ENCODE measurements at regions not wholly inside any gene's neighbourhood (a gene's known extent, or its start where the extent isn't known, plus 50 kb on each side); places are given as distances from the start of the nearest gene placed in this dataset.

DNA sequence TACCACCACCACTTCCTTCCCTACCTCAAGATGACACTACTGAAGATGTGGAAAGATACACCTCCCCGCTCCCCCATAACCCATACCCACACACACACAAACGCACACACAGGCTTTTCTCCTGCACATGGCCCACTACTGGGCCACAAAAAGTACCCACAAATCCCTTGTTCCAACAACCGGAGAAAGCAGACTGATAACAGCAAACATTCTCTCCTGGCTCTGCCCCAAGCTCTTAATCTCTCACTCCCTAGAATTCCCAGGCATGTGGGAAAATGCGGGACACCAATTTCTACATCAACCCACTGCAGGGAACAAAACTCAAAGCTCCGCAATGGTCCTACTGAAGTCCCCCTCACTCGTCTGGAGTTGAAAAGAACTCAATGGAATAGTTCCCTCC, 611.0 kb upstream of the KLF4 start:
- Histone ChIP-seq H3K9ac (ENCODE audit: low read depth, low read length) (no peak overlapping the region), H3K36me3 (ENCODE audit: insufficient read depth, low read length) (no peaks in the 10 kb centered on the region), H3K9me3 (ENCODE audit: control insufficient read depth, insufficient read depth, low read length) (no peaks in the 10 kb centered on the region), H3K4me1 (ENCODE audit: insufficient read depth, low read length) (peaks cover 1% of the 10 kb centered on the region; the same call in 1 of the 2 replicates)

DNA sequence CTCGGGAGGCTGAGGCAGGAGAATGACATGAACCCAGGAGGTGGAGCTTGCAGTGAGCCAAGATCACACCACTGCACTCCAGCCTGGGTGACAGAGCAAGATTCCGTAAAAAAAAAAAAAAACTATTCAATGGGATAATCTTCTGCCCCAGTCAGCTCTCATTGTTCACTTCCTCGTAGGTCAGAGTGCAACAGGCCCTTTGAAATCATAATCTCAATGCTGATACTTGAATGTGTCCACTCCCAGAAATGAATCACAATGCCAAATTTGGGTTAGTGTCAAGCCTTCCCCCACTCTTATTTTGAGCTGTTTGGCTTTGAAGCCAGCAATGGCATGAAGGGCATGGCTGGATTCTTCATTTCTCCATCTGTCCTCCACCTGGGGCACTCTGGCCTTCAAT, 610.3 kb upstream of the KLF4 start:
- Histone ChIP-seq H3K36me3 (ENCODE audit: insufficient read depth, low read length) (no peaks in the 10 kb centered on the region), H3K9me3 (ENCODE audit: control insufficient read depth, insufficient read depth, low read length) (no peaks in the 10 kb centered on the region), H3K9ac (ENCODE audit: low read depth, low read length) (no peak overlapping the region), H3K4me1 (ENCODE audit: insufficient read depth, low read length) (0 out of 2 replicates have a peak, but pooled peaks cover 4% of the 10 kb centered on the region)

DNA sequence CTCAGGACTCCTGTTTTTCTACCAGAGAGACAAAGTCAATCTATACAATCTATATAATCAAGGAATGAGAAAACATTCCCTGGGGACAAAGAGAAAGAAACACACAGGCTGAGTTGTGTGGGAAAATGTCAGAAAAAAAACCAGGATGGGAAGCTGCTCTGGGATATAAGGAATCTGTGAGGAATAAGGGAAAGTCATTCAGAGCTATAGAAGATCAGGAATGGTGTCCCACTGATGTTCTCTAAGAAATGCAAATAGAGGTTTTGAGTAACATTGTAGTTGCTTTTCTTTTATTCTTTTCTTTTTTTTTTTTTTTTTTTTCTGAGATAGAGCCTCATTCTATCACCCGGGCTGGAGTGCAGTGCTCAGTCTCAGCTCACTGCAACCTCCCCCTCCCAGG, 605.9 kb upstream of the KLF4 start:
- Histone ChIP-seq H3K9ac (ENCODE audit: low read depth, low read length) (no peak overlapping the region), H3K36me3 (ENCODE audit: insufficient read depth, low read length) (no peaks in the 10 kb centered on the region), H3K9me3 (ENCODE audit: control insufficient read depth, insufficient read depth, low read length) (no peaks in the 10 kb centered on the region), H3K4me1 (ENCODE audit: insufficient read depth, low read length) (0 out of 2 replicates have a peak, but pooled peaks cover 4% of the 10 kb centered on the region)

DNA sequence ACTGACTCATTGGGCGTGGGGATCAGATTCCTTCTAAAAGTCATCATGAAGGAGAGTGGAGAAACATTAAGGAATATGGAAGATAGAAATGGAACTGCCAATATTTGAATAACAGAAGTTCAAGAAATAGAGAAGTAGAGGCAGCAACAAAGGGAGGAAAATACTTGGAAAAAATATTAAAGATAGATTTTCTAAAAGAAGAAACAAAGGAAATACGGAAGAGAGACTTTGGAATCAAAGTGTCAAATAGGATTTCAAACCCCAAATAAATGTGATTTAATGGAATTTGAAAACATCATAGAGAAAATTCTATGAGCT, 605.1 kb upstream of the KLF4 start:
- Histone ChIP-seq H3K36me3 (ENCODE audit: insufficient read depth, low read length) (no peaks in the 10 kb centered on the region), H3K9ac (ENCODE audit: low read depth, low read length) (no peak overlapping the region), H3K4me1 (ENCODE audit: insufficient read depth, low read length) (0 out of 2 replicates have a peak, but pooled peaks cover 4% of the 10 kb centered on the region), H3K9me3 (ENCODE audit: control insufficient read depth, insufficient read depth, low read length) (no peaks in the 10 kb centered on the region)

DNA sequence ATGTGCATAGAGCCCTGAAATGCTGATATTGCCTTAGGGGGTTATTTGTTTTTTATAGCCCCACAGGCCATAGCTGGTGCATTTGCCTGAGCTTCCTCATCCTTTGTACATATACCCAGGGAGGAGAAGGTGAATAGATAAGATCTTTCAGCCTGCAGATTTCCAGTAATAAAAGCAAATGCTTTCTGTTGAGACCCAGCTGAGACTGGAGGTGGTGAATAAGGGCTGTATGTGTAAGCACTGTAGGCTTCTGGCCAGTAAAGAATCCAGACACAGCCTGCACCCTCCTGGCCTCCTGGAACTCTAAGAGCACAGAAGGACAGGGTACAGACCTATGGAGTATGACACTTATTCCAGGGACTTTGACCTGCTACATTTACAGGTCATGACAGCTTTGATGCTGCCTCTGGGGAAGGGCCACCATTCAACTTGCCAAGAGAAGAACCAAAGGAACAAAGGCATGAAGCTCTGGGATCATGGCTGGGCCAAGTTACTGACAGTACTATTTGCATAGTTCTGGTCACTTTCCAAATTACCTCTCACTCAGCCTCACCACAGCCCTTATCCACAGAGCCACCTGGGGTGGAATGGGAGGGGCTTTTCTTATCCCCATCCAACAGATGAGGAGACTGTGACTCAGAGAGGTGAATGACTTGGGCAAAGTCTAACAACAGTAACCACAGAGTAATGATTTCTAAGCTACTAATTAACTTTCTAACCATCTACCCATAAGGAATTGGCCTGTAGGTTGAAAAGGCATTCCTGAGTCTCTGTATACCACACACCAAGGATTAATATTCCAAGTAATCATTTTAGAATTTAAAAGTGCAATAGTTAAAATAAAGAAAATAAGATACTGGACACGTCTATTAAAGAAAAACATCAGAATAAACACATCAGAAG, 604.5 kb upstream of the KLF4 start:
- no peaks in the 10 kb centered on the region for H3K9me3 ChIP-seq (ENCODE audit: control insufficient read depth, insufficient read depth, low read length)
- 0 out of 2 replicates have a peak, but pooled peaks cover 4% of the 10 kb centered on the region for H3K4me1 ChIP-seq (ENCODE audit: insufficient read depth, low read length)
- H3K9ac ChIP-seq (ENCODE audit: low read depth, low read length) = no peak overlapping the region
- H3K36me3 ChIP-seq (ENCODE audit: insufficient read depth, low read length) = no peaks in the 10 kb centered on the region

DNA sequence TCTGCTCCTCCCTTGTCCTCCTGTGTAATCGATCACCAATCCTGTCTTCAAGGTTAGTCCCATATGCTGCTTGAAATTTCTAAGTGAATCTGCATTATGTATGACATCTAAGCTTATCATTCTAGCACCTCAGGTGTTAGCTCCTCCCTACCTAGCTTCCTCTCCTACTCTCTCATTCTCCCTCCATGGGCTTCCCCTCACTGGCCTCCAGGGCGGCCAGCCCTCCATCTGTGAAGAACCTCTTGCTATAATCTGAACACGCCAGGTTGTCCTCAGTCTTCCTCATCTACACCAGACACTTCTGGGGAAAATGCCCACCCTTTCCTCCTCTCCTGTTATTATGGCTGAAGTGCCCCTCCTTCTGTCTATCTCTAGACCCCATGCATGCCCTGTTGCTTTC, 599.3 kb upstream of the KLF4 start:
- no peaks in the 10 kb centered on the region for H3K9me3 ChIP-seq (ENCODE audit: control insufficient read depth, insufficient read depth, low read length)
- no peak overlapping the region for H3K9ac ChIP-seq (ENCODE audit: low read depth, low read length)
- peaks cover 13% of the 10 kb centered on the region for H3K4me1 ChIP-seq (ENCODE audit: insufficient read depth, low read length)
- H3K36me3 ChIP-seq (ENCODE audit: insufficient read depth, low read length) = no peaks in the 10 kb centered on the region

DNA sequence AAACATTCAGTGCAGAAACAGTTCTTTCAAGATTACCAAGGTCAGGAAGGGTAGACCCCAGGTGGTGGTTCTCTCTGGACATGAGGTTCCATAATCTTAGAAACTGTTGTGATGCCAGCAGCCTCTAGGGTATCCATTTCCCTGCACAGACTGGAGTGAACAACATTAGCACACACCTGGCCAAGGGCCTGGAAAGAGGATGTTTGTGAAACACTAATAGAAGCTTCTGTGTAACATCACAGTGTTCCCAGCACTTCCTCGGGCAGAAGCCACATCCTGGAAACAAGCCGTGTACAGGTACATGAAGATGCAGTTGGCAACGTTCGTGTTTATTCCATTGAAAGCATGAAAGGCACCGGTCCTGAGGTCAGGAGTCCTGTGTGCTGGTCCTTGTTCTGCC, 598.2 kb upstream of the KLF4 start:
- Histone ChIP-seq H3K9ac (ENCODE audit: low read depth, low read length) (no peak overlapping the region), H3K9me3 (ENCODE audit: control insufficient read depth, insufficient read depth, low read length) (no peaks in the 10 kb centered on the region), H3K36me3 (ENCODE audit: insufficient read depth, low read length) (no peaks in the 10 kb centered on the region), H3K4me1 (ENCODE audit: insufficient read depth, low read length) (peaks cover 13% of the 10 kb centered on the region)

DNA sequence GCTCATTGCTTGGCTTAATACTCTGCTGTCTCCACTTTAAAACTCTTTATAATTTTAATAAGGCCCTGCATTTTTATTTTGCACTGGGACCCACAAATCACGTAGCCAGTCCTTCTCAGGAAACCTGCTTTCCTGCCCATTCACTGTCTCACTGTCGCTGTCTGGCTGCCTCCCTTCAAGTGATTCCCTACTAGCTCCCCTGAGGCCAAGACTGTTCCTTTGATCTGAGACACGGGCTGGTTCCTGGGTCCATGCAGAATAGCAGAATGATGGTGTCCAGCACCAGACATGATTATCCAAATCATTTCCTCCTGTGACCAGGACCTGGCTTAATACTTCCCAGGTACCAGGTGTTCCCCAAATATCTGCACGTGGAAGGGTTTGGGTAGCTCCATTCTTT, 597.1 kb upstream of the KLF4 start:
- H3K9ac ChIP-seq (ENCODE audit: low read depth, low read length) = no peak overlapping the region
- H3K4me1 ChIP-seq (ENCODE audit: insufficient read depth, low read length) = peaks cover 13% of the 10 kb centered on the region

DNA sequence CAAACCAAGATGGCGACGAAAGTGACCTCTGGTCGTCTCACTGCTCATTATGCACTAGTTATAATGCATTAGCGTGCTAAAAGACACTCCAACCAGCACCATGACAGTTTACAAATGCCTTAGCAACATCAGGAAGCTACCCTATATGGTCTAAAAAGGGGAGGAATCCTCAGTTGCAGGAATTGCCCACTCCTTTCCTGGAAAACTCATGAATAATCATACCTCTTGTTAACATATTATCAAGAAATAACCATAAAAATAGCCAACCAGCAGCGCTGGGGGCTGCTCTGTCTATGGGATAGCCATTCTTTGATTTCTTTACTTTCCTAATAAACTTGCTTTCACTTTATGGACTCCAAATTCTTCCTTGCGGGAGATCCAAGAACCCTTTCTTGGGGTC, 595.7 kb upstream of the KLF4 start:
- H3K9me3 ChIP-seq (ENCODE audit: control insufficient read depth, insufficient read depth, low read length) = no peaks in the 10 kb centered on the region
- no peaks in the 10 kb centered on the region for H3K36me3 ChIP-seq (ENCODE audit: insufficient read depth, low read length)
- H3K4me1 ChIP-seq (ENCODE audit: insufficient read depth, low read length) = peaks cover 13% of the 10 kb centered on the region
- H3K9ac ChIP-seq (ENCODE audit: low read depth, low read length) = no peak overlapping the region

More for the DNA sequence above, 597.1 kb upstream of the KLF4 start:
- H3K9me3 ChIP-seq (ENCODE audit: control insufficient read depth, insufficient read depth, low read length) = no peaks in the 10 kb centered on the region
- H3K36me3 ChIP-seq (ENCODE audit: insufficient read depth, low read length) = no peaks in the 10 kb centered on the region

DNA sequence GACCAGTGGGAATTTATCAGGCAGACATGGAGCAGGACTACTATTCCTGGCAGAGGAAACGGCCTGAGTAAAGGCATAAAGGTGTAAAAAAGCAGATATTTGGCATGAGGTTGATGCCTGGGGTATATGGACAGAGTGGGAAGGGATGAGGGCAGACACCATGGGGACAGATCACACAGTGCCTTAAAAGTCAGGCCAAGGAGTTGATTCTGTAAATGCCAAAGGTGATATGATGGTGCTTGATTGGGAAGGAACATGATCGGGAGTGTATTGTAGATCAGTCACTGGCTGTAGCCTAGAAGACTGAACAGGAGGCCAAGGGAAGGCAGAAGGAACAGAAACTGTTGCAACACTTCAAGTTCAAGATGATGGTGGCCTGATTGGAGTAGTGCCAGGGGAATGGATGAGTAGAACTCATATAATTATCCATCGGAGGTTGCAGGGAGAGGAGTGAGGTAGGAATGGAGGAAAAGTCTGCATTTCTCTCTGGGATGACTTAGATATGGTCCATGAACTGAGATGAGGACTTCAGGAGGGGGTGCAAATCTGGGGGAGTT, 594.3 kb upstream of the KLF4 start:
- Histone ChIP-seq H3K9me3 (ENCODE audit: control insufficient read depth, insufficient read depth, low read length) (no peaks in the 10 kb centered on the region), H3K36me3 (ENCODE audit: insufficient read depth, low read length) (no peaks in the 10 kb centered on the region), H3K9ac (ENCODE audit: low read depth, low read length) (no peak overlapping the region), H3K4me1 (ENCODE audit: insufficient read depth, low read length) (peaks cover 13% of the 10 kb centered on the region)

DNA sequence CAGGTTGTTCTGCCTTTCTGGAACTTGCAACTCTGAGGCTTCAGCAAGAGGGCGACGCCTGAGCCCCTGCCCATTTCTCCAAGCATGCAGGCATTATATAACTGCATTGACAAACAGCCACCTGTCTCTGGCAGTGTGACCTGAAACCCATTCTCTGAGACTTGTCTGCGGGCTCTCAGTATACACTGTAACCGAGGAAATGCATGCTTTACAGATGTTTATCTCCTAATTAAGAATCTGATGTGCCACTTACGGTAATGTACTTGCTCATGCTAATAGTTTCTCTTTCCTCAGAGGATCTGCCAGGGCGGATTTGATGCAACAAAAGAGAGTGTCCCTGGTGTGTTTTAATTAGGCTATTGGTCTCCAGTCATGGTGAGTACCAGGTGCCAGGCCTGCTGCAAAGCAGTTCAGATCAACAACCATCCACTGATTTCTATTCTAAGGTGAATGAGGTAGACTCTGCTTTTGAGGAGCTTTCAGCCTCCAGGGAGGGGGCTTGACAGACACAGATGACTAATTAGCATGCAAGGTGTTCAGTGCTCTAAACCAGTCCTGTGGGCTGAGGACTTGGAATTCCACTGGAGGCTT, 593.7 kb upstream of the KLF4 start:
- no peaks in the 10 kb centered on the region for H3K36me3 ChIP-seq (ENCODE audit: insufficient read depth, low read length)
- H3K4me1 ChIP-seq (ENCODE audit: insufficient read depth, low read length) = peaks cover 13% of the 10 kb centered on the region
- H3K9me3 ChIP-seq (ENCODE audit: control insufficient read depth, insufficient read depth, low read length) = no peaks in the 10 kb centered on the region
- H3K9ac ChIP-seq (ENCODE audit: low read depth, low read length) = no peak overlapping the region

DNA sequence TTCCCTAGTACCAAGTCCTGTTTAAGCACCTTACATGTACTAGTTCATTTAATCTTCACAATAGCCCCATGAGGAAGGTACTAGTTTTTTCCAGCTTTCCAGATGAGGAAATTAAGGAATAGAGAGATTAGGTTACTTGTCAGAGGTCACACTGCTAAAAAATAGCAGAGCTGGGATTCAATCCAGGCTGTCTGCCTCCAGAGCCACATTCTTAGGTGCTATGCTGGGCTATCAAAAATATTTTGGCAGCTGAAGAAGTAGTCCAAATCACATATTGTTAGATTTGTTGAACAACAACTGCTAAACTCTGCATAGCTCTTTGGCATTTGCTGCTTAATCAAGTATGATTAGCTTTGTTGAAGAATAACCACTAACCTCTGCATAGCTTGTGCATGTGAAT, 591.5 kb upstream of the KLF4 start:
- H3K4me1 ChIP-seq (ENCODE audit: insufficient read depth, low read length) = peaks cover under 1% of the 10 kb centered on the region; the same call in 1 of the 2 replicates
- H3K9me3 ChIP-seq (ENCODE audit: control insufficient read depth, insufficient read depth, low read length) = no peaks in the 10 kb centered on the region
- H3K9ac ChIP-seq (ENCODE audit: low read depth, low read length) = no peak overlapping the region
- no peaks in the 10 kb centered on the region for H3K36me3 ChIP-seq (ENCODE audit: insufficient read depth, low read length)

DNA sequence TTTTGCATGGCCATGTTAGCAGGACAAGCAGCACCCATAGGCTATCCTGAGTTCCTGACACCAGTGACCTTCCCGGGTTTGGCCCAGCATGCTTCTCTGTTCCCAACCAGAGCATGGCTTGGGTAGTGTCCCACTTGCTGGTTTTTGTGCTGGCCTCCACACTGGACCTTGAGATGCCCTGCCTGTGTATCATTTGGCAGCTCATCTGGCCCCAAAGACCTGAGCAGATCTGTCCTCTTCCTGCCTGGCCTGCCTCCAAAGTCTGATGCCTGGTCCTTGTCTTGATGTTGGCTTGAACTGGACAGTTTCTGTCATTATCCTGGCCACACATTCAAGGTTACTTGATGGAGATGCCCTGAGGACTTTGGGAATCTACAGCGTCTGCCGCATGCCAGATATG, 590.7 kb upstream of the KLF4 start:
- Histone ChIP-seq H3K36me3 (ENCODE audit: insufficient read depth, low read length) (no peaks in the 10 kb centered on the region), H3K4me1 (ENCODE audit: insufficient read depth, low read length) (no peaks in the 10 kb centered on the region), H3K9ac (ENCODE audit: low read depth, low read length) (no peak overlapping the region), H3K9me3 (ENCODE audit: control insufficient read depth, insufficient read depth, low read length) (no peaks in the 10 kb centered on the region)

DNA sequence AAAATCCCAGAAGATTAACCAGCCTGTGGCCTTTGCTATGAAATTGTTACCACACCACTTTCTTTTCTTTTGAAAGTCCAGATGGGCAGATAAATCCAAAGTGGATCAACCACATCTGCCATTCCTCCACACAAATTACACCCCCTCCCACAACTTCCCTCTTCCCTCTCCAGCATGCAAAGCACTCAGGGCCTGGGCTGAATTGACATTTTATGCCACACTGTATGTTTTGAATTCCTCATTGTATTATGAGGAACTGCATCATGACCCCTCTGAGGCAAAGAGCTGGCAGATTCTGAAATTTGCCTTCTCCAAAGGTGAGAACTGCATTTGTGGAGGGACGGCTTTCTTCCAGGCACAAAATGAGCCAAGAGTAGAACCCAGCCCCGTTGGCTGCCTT, 589.2 kb upstream of the KLF4 start:
- Histone ChIP-seq H3K9ac (ENCODE audit: low read depth, low read length) (no peak overlapping the region), H3K4me1 (ENCODE audit: insufficient read depth, low read length) (peaks cover 1% of the 10 kb centered on the region; the same call in 1 of the 2 replicates), H3K9me3 (ENCODE audit: control insufficient read depth, insufficient read depth, low read length) (no peaks in the 10 kb centered on the region), H3K36me3 (ENCODE audit: insufficient read depth, low read length) (no peaks in the 10 kb centered on the region)

DNA sequence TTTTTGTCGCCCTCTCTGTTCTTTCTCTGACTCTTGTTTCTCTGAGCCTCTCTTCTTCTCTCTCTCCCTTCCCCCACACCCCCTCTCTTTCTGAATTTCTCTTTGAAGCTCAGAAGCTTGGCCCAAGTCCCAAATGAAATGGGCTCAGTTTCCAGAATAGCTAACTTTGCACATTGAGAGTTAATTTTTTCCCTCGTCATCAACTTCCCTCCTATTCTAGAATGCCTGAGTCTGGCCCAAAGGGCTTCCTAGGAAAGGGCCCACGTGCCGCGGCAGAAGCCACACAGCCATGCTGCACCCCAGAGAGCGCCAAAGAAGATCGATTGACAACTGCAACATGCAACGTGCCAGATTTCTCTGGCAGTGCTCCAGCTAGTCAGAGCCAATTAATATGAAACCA, 588.8 kb upstream of the KLF4 start:
- Histone ChIP-seq H3K36me3 (ENCODE audit: insufficient read depth, low read length) (no peaks in the 10 kb centered on the region), H3K4me1 (ENCODE audit: insufficient read depth, low read length) (peaks cover 3% of the 10 kb centered on the region; the same call in 1 of the 2 replicates), H3K9me3 (ENCODE audit: control insufficient read depth, insufficient read depth, low read length) (no peaks in the 10 kb centered on the region), H3K9ac (ENCODE audit: low read depth, low read length) (no peak overlapping the region)

Data from ES-I3 (cell line).